Urinary bladder (tissue), 3 donors: ENCODE measurements at regions not wholly inside any gene's neighbourhood (a gene's known extent, or its start where the extent isn't known, plus 50 kb on each side); places are given as distances from the start of the nearest gene placed in this dataset.

Experiments
- DNase-seq: peaks from one replicate; pipeline ENCODE4 v3.0.0-alpha.2; 2015; ENCODE audit errors: extremely low spot score
- H3K27ac ChIP-seq: one replicate; pipeline ENCODE4 v1.5.1; 2013; ENCODE audit warnings: low read depth, mild to moderate bottlenecking, moderate library complexity
- H3K36me3 ChIP-seq: one replicate; pipeline ENCODE4 v1.6.1; 2013; ENCODE audit warnings: mild to moderate bottlenecking, moderate library complexity; ENCODE audit not compliant: insufficient read depth
- H3K4me1 ChIP-seq: one replicate; pipeline ENCODE4 v1.6.1; 2013; ENCODE audit warnings: mild to moderate bottlenecking, moderate library complexity; ENCODE audit not compliant: insufficient read depth
- H3K4me3 ChIP-seq: one replicate; pipeline ENCODE4 v1.5.1; 2013; ENCODE audit warnings: low read depth, low read length
- WGBS: extraction: QIAGEN DNeasy Blood & Tissue Kit; methylation state at CpG from one replicate; pipeline ENCODE4 v1.1.7; 2013; 5-methylcytosine and 5-hydroxymethylcytosine counted together
- donor health status: healthy with polysubstance abuse.
- donor health status: healthy.

DNA sequence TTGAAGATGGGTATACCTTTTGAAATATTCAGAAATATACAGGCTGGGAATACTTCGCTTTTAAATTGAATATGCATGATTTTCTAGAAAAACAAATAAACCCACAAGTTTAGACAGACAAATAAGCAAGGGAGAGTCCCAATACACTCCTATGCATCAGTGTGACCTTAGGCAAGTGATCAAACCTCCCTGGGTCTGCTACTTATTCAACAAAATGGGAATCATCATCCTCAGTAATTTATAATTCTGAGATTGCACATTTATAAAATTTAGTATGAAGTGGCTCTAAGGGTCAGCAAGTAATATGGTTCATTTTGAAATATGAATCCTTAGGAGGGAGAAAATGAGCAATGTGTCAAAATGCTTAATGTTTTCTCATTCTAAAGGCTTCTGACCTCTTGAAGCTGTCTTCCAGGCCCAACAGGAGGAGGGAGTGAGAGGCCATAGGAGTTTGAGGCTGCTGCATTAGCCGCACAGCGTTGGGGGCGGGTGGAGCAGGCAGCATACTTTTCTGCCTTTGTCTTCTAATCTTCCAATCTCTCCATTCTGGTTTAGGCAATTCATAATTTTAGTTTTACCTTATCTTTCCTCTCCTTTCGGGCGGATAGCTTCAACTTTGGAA lies 155.1 kb downstream of the TRIB2 start:
- no peaks in the 10 kb centered on the region for H3K4me1 ChIP-seq
- H3K4me3 ChIP-seq, result no peak overlapping the region
- 94% methylated on average over 6 of the region's 6 CpGs for WGBS
- DNase-seq, result no peak
- no peaks in the 10 kb centered on the region for H3K36me3 ChIP-seq
- no peak overlapping the region for H3K27ac ChIP-seq

GRCh38 chr2:12877761-12878160 lies 161.0 kb downstream of the TRIB2 start:
- no peaks in the 10 kb centered on the region for H3K4me1 ChIP-seq
- DNase-seq, result no peak
- WGBS, result 89% methylated on average over 2 of the region's 2 CpGs
- no peak overlapping the region for H3K4me3 ChIP-seq
- no peaks in the 10 kb centered on the region for H3K36me3 ChIP-seq
- H3K27ac ChIP-seq, result no peak overlapping the region

- WGBS, result 76% methylated on average over 1 of the region's 1 CpG
- Histone ChIP-seq H3K27ac (no peak overlapping the region), H3K4me1 (no peaks in the 10 kb centered on the region)
Measured at GRCh38 chr2:12879649-12880048, 162.9 kb downstream of the TRIB2 start.

DNA sequence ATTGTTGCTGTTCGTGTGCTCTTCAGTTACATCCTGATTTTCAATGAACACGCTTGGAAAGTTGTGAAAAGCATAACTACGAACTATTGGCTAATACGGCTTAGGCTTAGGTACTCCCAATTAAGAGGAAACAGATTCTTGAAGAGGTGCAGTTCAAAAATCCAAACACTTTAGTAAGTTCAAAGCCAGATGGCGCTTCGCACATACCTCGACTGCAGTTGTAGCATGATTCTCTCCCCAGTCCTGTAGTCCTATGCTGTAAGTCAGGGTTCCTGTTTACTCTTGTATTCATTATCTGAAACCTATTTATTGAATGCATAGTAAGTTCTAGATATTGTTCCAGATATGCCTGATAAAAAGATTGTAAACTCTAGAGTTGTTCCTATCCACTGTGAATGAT lies 165.2 kb downstream of the TRIB2 start:
- 88% methylated on average over 7 of the region's 7 CpGs for WGBS
- DNase-seq, result no peak
- Histone ChIP-seq H3K4me3 (no peak overlapping the region), H3K36me3 (no peaks in the 10 kb centered on the region), H3K4me1 (no peaks in the 10 kb centered on the region), H3K27ac (no peak overlapping the region)

More at GRCh38 chr2:12879649-12880048, 162.9 kb downstream of the TRIB2 start:
- Histone ChIP-seq H3K36me3 (no peaks in the 10 kb centered on the region), H3K4me3 (no peak overlapping the region)
- no peak for DNase-seq

- 56% methylated on average over 2 of the region's 2 CpGs for WGBS
- no peak for DNase-seq
- no peak overlapping the region for H3K27ac ChIP-seq
- H3K4me3 ChIP-seq, result no peak overlapping the region
- no peaks in the 10 kb centered on the region for H3K4me1 ChIP-seq
- no peaks in the 10 kb centered on the region for H3K36me3 ChIP-seq
Measured at GRCh38 chr2:12882393-12882792, 165.7 kb downstream of the TRIB2 start.

- Histone ChIP-seq H3K36me3 (no peaks in the 10 kb centered on the region), H3K27ac (no peak overlapping the region), H3K4me3 (no peak overlapping the region), H3K4me1 (no peaks in the 10 kb centered on the region)
- WGBS, result 75% methylated on average over 2 of the region's 2 CpGs
- no peak for DNase-seq
Measured at GRCh38 chr2:12883906-12884305, 167.2 kb downstream of the TRIB2 start.

- Histone ChIP-seq H3K27ac (no peak overlapping the region), H3K4me3 (no peak overlapping the region), H3K36me3 (no peaks in the 10 kb centered on the region), H3K4me1 (no peaks in the 10 kb centered on the region)
- WGBS, result 70% methylated on average over 7 of the region's 7 CpGs
- no peak for DNase-seq
Measured at GRCh38 chr2:12884713-12885282, 168.1 kb downstream of the TRIB2 start.

DNA sequence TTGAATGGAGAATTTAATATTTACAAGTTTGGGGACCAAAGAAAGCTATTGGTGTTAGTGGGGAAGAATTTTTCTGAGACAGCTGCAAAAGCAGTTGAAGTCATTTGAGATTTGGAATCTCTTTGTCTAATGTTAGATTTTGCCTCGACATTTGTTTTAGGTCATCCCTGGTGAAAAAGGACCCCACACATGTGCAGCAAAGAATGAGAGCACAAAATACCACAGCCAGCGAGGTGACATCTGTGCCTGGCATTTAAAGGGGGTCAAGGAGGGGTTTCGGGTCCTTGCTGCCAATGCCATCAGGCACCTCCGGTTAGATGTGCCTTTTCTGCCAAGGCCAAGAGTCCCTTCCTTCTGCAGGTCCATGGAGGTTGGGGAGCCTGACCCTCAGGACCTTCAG lies 173.3 kb downstream of the TRIB2 start:
- no peak for DNase-seq
- no peak overlapping the region for H3K27ac ChIP-seq
- 80% methylated on average over 4 of the region's 4 CpGs for WGBS
- no peaks in the 10 kb centered on the region for H3K36me3 ChIP-seq
- H3K4me3 ChIP-seq, result no peak overlapping the region
- no peaks in the 10 kb centered on the region for H3K4me1 ChIP-seq

DNA sequence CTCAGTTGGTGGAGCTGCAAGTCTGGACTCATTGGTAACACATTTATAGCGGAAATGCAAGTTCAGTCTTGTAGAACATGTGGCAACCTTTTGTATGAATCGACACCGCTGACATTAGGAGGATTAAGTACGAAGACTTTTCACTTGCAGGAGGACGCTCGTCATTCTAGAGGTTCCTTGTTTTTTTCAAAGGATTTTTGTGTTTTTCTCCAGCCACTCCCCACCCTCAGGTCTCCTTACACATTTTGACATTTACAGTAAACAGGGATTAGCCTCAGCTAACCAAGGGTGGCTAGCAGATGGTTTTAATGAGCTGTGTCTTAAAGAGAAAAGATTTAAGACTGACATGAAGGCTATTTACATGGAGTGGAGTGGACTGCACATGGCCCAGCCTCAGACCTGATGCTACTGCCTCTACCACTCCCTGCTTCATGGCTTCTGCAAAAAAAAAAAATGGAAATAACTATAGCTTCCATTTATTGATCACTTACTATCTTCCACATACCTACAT lies 173.8 kb downstream of the TRIB2 start:
- DNase-seq, result no peak
- WGBS, result 65% methylated on average over 6 of the region's 6 CpGs
- Histone ChIP-seq H3K4me1 (no peaks in the 10 kb centered on the region), H3K4me3 (no peak overlapping the region), H3K36me3 (no peaks in the 10 kb centered on the region), H3K27ac (no peak overlapping the region)

- Histone ChIP-seq H3K4me1 (no peaks in the 10 kb centered on the region), H3K27ac (no peak overlapping the region), H3K4me3 (no peak overlapping the region), H3K36me3 (no peaks in the 10 kb centered on the region)
- no peak for DNase-seq
- 93% methylated on average over 2 of the region's 2 CpGs for WGBS
Measured at GRCh38 chr2:12895017-12895416, 178.3 kb downstream of the TRIB2 start.

DNA sequence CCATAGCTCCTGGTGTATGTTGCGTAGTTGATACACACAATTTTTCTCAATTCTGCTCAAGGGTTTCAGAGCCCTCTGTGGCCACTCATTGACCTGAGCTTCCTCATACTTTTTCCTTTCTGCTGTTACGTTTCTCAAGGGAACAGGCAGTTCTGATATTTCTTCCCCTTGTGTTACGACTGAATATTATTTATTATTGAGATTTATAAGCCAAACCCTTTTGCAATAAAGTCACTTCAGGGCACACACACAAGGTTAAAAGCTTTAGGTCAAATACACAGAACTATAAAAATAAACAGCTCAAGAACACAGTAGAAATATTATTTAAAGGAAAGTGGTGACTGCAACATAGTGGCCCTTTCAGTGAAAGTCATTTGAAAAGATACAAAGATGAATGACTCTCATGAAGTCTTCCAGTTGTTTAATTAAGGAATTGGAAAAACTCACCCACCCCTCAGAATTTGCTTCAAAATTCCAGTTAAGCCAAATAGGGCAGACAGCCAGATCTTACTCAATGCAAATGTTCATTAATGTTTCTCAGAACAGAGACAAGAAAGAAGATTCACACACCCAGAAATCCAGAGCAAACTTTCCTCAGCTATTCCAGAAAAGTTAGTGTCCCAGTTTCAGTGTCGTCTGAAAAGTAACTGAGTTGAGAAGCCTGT lies 179.7 kb downstream of the TRIB2 start:
- no peak for DNase-seq
- H3K27ac ChIP-seq, result peak overlapping the region; percentile 48
- no peaks in the 10 kb centered on the region for H3K36me3 ChIP-seq
- 44% methylated on average over 4 of the region's 4 CpGs for WGBS
- no peak overlapping the region for H3K4me3 ChIP-seq
- no peaks in the 10 kb centered on the region for H3K4me1 ChIP-seq

DNA sequence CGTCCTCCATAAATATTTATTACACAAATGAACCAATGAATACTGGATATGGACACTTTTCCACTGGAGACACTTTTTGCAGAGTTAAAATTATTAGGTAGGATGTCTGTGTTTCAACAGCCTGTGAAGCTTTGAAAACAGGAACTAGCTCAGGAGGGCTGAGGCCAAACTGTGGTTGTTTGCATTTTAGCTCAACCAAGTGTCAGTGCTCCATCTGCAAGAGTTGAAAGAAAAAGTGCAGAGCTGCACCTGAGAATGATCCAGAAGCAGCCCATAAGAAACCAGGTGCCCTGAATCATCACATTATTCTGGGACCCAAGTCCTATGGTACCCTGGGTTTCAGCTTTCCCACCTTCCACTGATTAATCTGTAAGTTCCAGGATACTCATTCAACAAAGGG lies 180.4 kb downstream of the TRIB2 start:
- no peak for DNase-seq
- H3K27ac ChIP-seq, result no peak overlapping the region
- no peaks in the 10 kb centered on the region for H3K4me1 ChIP-seq
- WGBS, result 42% methylated on average over 1 of the region's 1 CpG
- no peak overlapping the region for H3K4me3 ChIP-seq
- H3K36me3 ChIP-seq, result no peaks in the 10 kb centered on the region

DNA sequence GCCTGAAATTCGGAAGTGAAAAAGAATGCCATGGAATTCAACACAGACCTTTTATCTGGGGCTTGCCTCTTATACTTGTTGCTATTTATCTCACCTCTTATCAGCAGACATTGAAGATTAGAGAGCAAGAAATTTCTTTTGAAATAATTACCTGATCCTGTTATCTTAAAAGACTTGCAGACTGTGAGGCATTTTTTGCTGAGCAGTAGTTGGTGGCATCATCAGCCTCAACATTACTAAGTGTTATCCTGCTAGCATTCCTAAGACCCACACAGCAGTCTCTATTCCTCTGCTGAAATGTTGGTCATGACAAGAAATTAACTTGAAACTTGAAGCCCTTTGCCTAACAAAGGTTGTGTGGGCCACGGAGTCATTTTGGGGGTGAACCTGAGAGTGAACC lies 186.5 kb downstream of the TRIB2 start:
- WGBS, result 87% methylated on average over 2 of the region's 2 CpGs
- H3K27ac ChIP-seq, result no peak overlapping the region
- H3K36me3 ChIP-seq, result no peaks in the 10 kb centered on the region
- H3K4me1 ChIP-seq, result no peaks in the 10 kb centered on the region
- H3K4me3 ChIP-seq, result no peak overlapping the region
- no peak for DNase-seq

DNA sequence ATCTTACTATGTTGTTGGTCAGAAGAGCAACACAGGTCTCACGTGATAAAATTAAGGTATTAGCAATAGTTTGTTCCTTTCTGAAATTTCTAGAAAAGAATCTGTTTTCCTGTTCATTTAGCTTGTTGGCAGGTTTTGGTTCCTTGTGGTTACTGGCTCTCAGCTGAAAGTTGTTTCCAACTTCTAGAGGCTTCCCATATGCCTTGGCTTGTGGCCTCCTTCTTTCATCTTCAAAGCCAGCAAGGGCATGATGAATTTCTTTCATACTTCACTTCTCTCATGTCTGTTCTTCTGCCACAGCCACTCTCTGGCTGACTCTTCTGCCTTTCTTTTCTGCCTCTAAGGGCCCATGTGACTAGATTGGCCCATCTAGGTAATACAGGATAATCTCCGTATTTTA lies 193.7 kb downstream of the TRIB2 start:
- no peak overlapping the region for H3K4me3 ChIP-seq
- no peak overlapping the region for H3K27ac ChIP-seq
- WGBS, result 91% methylated on average over 2 of the region's 2 CpGs
- DNase-seq, result no peak
- no peaks in the 10 kb centered on the region for H3K36me3 ChIP-seq
- H3K4me1 ChIP-seq, result no peaks in the 10 kb centered on the region
